ENCODE measurements at regions not wholly inside any gene's neighbourhood (a gene's known extent, or its start where the extent isn't known, plus 50 kb on each side); places are given as distances from the start of the nearest gene placed in this dataset.

GRCh38 chr4:34181311-34181841, 2062.9 kb downstream of the ARAP2 start:
- Mint-ChIP-seq H3K27me3 (no peaks in the 10 kb centered on the region), H3K27ac (no peak overlapping the region), H3K4me3 (no peak overlapping the region), H3K9me3 (no peaks in the 10 kb centered on the region), H3K36me3 (ENCODE audit: low read depth) (no peaks in the 10 kb centered on the region), H3K4me1 (ENCODE audit: low read depth) (no peaks in the 10 kb centered on the region)
- intact Hi-C loops (cut with micrococcal nuclease) = no loop called here

DNA sequence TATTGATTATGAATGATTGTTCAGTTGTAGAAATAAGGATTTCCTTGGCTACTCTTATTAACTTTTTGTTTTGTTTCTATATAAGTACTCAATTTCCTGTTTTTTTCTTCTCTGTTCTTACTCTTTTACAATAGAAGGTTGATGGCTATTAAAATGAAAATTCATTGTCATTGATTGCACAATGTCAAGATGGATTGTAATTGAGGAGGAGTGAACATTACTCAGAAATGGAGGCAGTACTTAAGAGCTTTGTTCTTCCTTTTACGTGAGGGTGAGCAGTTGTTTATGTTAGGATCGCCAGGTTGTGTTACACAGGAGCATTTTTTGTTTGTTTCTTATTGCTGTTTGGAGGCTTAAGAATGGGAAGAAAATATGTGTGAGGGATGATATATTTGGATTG, 2062.4 kb downstream of the ARAP2 start:
- H3K4me3 Mint-ChIP-seq = no peak overlapping the region
- no peaks in the 10 kb centered on the region for H3K27me3 Mint-ChIP-seq
- intact Hi-C loops (cut with micrococcal nuclease) = no loop called here
- H3K9me3 Mint-ChIP-seq = no peaks in the 10 kb centered on the region
- no peak overlapping the region for H3K27ac Mint-ChIP-seq
- H3K4me1 Mint-ChIP-seq (ENCODE audit: low read depth) = no peaks in the 10 kb centered on the region
- no peaks in the 10 kb centered on the region for H3K36me3 Mint-ChIP-seq (ENCODE audit: low read depth)

- H3K27me3 Mint-ChIP-seq = no peaks in the 10 kb centered on the region
- H3K9me3 Mint-ChIP-seq = no peaks in the 10 kb centered on the region
- H3K4me1 Mint-ChIP-seq (ENCODE audit: low read depth) = no peaks in the 10 kb centered on the region
- H3K27ac Mint-ChIP-seq = no peak overlapping the region
- intact Hi-C loops (cut with micrococcal nuclease) = no loop called here
- H3K4me3 Mint-ChIP-seq = no peak overlapping the region
- H3K36me3 Mint-ChIP-seq (ENCODE audit: low read depth) = no peaks in the 10 kb centered on the region
Observed at GRCh38 chr4:34182306-34182705, 2062.0 kb downstream of the ARAP2 start.

GRCh38 chr4:34183926-34184325, 2060.4 kb downstream of the ARAP2 start:
- H3K36me3 Mint-ChIP-seq (ENCODE audit: low read depth) = no peaks in the 10 kb centered on the region
- H3K9me3 Mint-ChIP-seq = no peaks in the 10 kb centered on the region
- no peaks in the 10 kb centered on the region for H3K4me1 Mint-ChIP-seq (ENCODE audit: low read depth)
- H3K27ac Mint-ChIP-seq = no peak overlapping the region
- H3K27me3 Mint-ChIP-seq = no peaks in the 10 kb centered on the region
- intact Hi-C loops (cut with micrococcal nuclease) = no loop called here
- no peak overlapping the region for H3K4me3 Mint-ChIP-seq

- Mint-ChIP-seq H3K27me3 (no peaks in the 10 kb centered on the region), H3K4me3 (no peak overlapping the region), H3K9me3 (no peaks in the 10 kb centered on the region), H3K36me3 (ENCODE audit: low read depth) (no peaks in the 10 kb centered on the region), H3K4me1 (ENCODE audit: low read depth) (no peaks in the 10 kb centered on the region), H3K27ac (no peak overlapping the region)
- intact Hi-C loops (cut with micrococcal nuclease) = no loop called here
Observed at GRCh38 chr4:34187056-34187455, 2057.3 kb downstream of the ARAP2 start.

DNA sequence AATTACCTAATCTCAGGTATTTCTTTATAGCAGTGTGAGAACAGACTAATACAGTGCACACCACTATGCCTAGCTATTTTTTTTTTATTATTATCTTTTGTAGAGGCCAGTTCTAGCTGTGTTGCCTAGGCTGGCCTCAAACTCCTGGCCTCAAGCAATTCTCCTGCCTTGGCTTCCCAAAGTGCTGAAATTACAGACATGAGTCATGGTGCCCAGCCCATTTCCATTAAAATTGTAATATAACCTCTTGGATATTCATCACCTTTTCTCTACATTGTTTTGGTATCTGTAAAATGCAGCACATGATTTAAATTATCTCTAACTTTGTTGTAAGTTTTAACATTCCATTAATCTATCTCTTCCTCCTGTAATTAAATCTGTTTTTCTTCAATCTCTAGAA, 2052.9 kb downstream of the ARAP2 start:
- no peak overlapping the region for H3K4me3 Mint-ChIP-seq
- no peaks in the 10 kb centered on the region for H3K4me1 Mint-ChIP-seq (ENCODE audit: low read depth)
- intact Hi-C loops (cut with micrococcal nuclease) = no loop called here
- H3K9me3 Mint-ChIP-seq = no peaks in the 10 kb centered on the region
- H3K27ac Mint-ChIP-seq = no peak overlapping the region
- no peaks in the 10 kb centered on the region for H3K27me3 Mint-ChIP-seq
- no peaks in the 10 kb centered on the region for H3K36me3 Mint-ChIP-seq (ENCODE audit: low read depth)

DNA sequence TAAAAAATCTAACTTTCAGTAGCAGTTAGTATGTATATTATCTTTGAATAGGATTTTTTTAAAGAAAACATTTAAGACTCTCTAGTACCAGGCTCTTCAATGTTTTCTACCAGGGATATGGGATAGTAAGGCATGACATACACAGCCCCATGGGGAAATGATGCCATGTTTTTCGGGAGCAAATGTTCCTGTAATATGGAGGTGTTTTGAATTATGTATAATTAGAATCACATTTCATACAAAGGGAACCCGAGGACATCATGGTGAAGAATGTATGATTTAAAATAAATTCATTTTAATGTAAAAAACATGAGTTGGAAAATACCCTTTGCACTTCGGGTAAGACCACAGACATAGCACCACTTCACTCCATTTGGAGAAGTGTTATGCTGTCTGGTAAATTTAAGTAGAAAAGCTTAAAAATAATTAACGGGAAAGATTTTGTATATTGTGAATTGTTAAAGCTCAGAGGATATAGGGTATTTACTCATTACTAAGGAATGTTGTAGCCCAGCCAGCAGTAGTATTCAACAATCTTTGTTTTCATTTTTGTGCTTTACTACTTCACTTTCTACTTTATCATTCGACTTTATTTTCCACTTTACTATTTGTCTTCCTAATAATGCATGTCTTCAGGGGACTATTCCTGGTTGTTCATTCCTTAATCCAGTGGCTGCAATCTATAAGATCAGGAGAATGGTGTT, 2050.7 kb downstream of the ARAP2 start:
- Mint-ChIP-seq H3K4me1 (ENCODE audit: low read depth) (no peaks in the 10 kb centered on the region), H3K27ac (no peak overlapping the region), H3K27me3 (no peaks in the 10 kb centered on the region), H3K9me3 (no peaks in the 10 kb centered on the region), H3K36me3 (ENCODE audit: low read depth) (no peaks in the 10 kb centered on the region), H3K4me3 (no peak overlapping the region)
- intact Hi-C loops (cut with micrococcal nuclease) = no loop called here

GRCh38 chr4:34194585-34194984, 2049.7 kb downstream of the ARAP2 start:
- Mint-ChIP-seq H3K27me3 (no peaks in the 10 kb centered on the region), H3K4me3 (no peak overlapping the region), H3K4me1 (ENCODE audit: low read depth) (no peaks in the 10 kb centered on the region), H3K9me3 (no peaks in the 10 kb centered on the region), H3K36me3 (ENCODE audit: low read depth) (no peaks in the 10 kb centered on the region), H3K27ac (no peak overlapping the region)
- intact Hi-C loops (cut with micrococcal nuclease) = no loop called here

DNA sequence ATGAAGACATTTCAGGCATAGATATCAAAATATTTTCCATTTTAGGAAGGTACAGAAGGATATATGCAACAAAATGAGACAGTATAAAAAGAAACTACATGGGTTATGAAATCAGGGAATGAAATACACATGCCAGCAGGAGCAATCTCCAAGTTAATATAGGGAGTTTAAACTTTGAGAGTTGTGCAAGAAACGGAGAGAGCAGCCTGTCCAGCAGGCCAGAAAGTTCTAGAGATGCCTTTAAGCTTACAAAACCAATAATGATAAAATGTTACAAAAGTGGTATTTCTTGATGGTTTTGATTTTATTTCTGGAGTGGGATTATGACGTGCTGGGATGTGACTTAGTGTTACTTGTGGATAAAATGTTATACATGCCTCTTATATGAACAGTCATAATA, 2047.9 kb downstream of the ARAP2 start:
- H3K27me3 Mint-ChIP-seq = no peaks in the 10 kb centered on the region
- peaks cover 4% of the 10 kb centered on the region for H3K9me3 Mint-ChIP-seq
- H3K4me1 Mint-ChIP-seq (ENCODE audit: low read depth) = no peaks in the 10 kb centered on the region
- H3K27ac Mint-ChIP-seq = no peak overlapping the region
- H3K4me3 Mint-ChIP-seq = no peak overlapping the region
- intact Hi-C loops (cut with micrococcal nuclease) = no loop called here
- no peaks in the 10 kb centered on the region for H3K36me3 Mint-ChIP-seq (ENCODE audit: low read depth)

GRCh38 chr4:34198966-34199365, 2045.3 kb downstream of the ARAP2 start:
- H3K27me3 Mint-ChIP-seq = no peaks in the 10 kb centered on the region
- H3K36me3 Mint-ChIP-seq (ENCODE audit: low read depth) = no peaks in the 10 kb centered on the region
- peaks cover 9% of the 10 kb centered on the region for H3K9me3 Mint-ChIP-seq
- H3K4me1 Mint-ChIP-seq (ENCODE audit: low read depth) = no peaks in the 10 kb centered on the region
- no peak overlapping the region for H3K27ac Mint-ChIP-seq
- no peak overlapping the region for H3K4me3 Mint-ChIP-seq
- intact Hi-C loops (cut with micrococcal nuclease) = no loop called here

- Mint-ChIP-seq H3K36me3 (ENCODE audit: low read depth) (no peaks in the 10 kb centered on the region), H3K9me3 (peaks cover 17% of the 10 kb centered on the region), H3K27ac (no peak overlapping the region), H3K4me1 (ENCODE audit: low read depth) (no peaks in the 10 kb centered on the region), H3K27me3 (no peaks in the 10 kb centered on the region), H3K4me3 (no peak overlapping the region)
- intact Hi-C loops (cut with micrococcal nuclease) = no loop called here
Observed at GRCh38 chr4:34200535-34200934, 2043.8 kb downstream of the ARAP2 start.

GRCh38 chr4:34202154-34202553, 2042.2 kb downstream of the ARAP2 start:
- Mint-ChIP-seq H3K27ac (no peak overlapping the region), H3K36me3 (ENCODE audit: low read depth) (no peaks in the 10 kb centered on the region), H3K4me1 (ENCODE audit: low read depth) (no peaks in the 10 kb centered on the region), H3K4me3 (no peak overlapping the region), H3K27me3 (no peaks in the 10 kb centered on the region), H3K9me3 (peaks cover 19% of the 10 kb centered on the region)
- intact Hi-C loops (cut with micrococcal nuclease) = no loop called here

DNA sequence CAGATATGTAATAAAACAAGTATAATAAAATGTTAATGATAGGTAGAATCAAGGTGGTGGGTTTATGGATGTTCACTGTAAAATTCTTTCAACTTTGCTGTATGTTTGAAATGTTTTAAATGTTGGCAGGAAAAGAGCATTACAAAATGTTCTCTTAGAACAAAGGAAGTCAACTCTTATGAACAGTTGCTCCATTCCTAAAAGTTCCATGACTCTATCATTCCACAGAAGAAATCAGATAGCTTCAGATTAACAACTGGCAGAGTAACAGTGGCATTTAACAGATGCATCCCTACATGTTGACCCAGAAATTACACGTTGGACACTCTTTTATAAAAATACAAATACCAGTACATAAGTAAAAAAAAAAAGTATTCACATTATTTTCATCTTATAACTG, 2023.7 kb downstream of the ARAP2 start:
- Mint-ChIP-seq H3K27ac (no peak overlapping the region), H3K4me3 (no peak overlapping the region), H3K4me1 (ENCODE audit: low read depth) (no peaks in the 10 kb centered on the region), H3K36me3 (ENCODE audit: low read depth) (no peaks in the 10 kb centered on the region), H3K27me3 (no peaks in the 10 kb centered on the region), H3K9me3 (peaks cover 14% of the 10 kb centered on the region)
- intact Hi-C loops (cut with micrococcal nuclease) = no loop called here

- Mint-ChIP-seq H3K36me3 (ENCODE audit: low read depth) (no peaks in the 10 kb centered on the region), H3K4me1 (ENCODE audit: low read depth) (no peaks in the 10 kb centered on the region), H3K9me3 (peaks cover 28% of the 10 kb centered on the region), H3K4me3 (no peak overlapping the region), H3K27ac (no peak overlapping the region), H3K27me3 (no peaks in the 10 kb centered on the region)
- intact Hi-C loops (cut with micrococcal nuclease) = no loop called here
Observed at GRCh38 chr4:34221986-34222385, 2022.3 kb downstream of the ARAP2 start.

DNA sequence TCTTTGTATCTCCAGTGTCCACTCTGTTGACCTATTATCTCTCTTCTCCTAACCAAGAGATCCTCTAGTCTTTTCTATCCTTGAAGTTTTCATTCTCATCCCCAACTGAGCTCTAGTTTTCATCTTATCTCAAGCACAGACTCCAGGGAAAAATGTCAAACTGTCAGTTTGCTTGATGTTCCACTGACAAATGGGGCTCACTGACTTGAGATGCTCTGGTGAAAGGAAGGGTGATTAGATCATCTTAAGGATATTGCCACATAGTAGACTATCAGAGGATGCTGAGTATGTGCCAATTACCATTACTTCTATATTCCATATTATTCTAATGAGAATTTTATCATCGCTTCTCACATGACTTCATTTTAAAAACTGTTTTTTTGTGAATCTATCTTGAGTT, 2008.2 kb downstream of the ARAP2 start:
- H3K4me3 Mint-ChIP-seq = no peak overlapping the region
- H3K27me3 Mint-ChIP-seq = no peaks in the 10 kb centered on the region
- H3K9me3 Mint-ChIP-seq = peaks cover 30% of the 10 kb centered on the region
- H3K27ac Mint-ChIP-seq = no peak overlapping the region
- H3K36me3 Mint-ChIP-seq (ENCODE audit: low read depth) = no peaks in the 10 kb centered on the region
- no peaks in the 10 kb centered on the region for H3K4me1 Mint-ChIP-seq (ENCODE audit: low read depth)
- intact Hi-C loops (cut with micrococcal nuclease) = loop anchor here (5.0 kb wide), 1 partner anchor 51 kb away; no protein-coding TSS in a partner anchor
